Fibroblast of mammary gland (primary cell): ENCODE measurements at regions not wholly inside any gene's neighbourhood (a gene's known extent, or its start where the extent isn't known, plus 50 kb on each side); places are given as distances from the start of the nearest gene placed in this dataset.
"Not testable (repeated sequence)": the region's sequence is repeated elsewhere in the genome, so short reads cannot be mapped to it uniquely, and the experiment has no call there.

Experiments used
- DNase-seq: peaks from one replicate; pipeline ENCODE4 v3.0.0-alpha.2; 2010; ENCODE audit warnings: low read depth
- H3K4me3 ChIP-seq: 2 replicates; pipeline ENCODE4 v1.5.1; 2011; ENCODE audit warnings: low read depth, mild to moderate bottlenecking, low read length, moderate library complexity; ENCODE audit not compliant: control insufficient read depth
- CTCF ChIP-seq: conservative IDR thresholded peaks from 2 replicates; pipeline ENCODE4 v1.5.1; 2011; ENCODE audit warnings: low read depth, low read length, inconsistent platforms; ENCODE audit not compliant: control insufficient read depth, insufficient read depth

- H3K4me3 ChIP-seq = no peak overlapping the region
- no peak for TF ChIP-seq CTCF
- no peak for DNase-seq
Measured at GRCh38 chr12:31813305-31813704, 84.5 kb upstream of the AMN1 start.

GRCh38 chr12:31807773-31808097 lies 78.9 kb upstream of the AMN1 start:
- H3K4me3 ChIP-seq = no peak overlapping the region
- DNase-seq = no peak
- no peak for TF ChIP-seq CTCF

GRCh38 chr12:31807081-31807772 lies 78.4 kb upstream of the AMN1 start:
- H3K4me3 ChIP-seq, DNase-seq: not testable (repeated sequence)

- H3K4me3 ChIP-seq, DNase-seq: not testable (repeated sequence)
Measured at GRCh38 chr12:31805681-31806080, 76.9 kb upstream of the AMN1 start.

GRCh38 chr12:31804707-31805106 lies 75.9 kb upstream of the AMN1 start:
- not testable (repeated sequence) for DNase-seq, H3K4me3 ChIP-seq

- no peak for DNase-seq
- no peak overlapping the region for H3K4me3 ChIP-seq
- TF ChIP-seq CTCF = no peak
Measured at GRCh38 chr12:31804185-31804504, 75.3 kb upstream of the AMN1 start.

- no peak for DNase-seq
- TF ChIP-seq CTCF = no peak
- H3K4me3 ChIP-seq = no peak overlapping the region
Measured at GRCh38 chr12:31803306-31804184, 74.7 kb upstream of the AMN1 start.

- H3K4me3 ChIP-seq = no peak overlapping the region
- DNase-seq = no peak
- TF ChIP-seq CTCF = no peak
Measured at GRCh38 chr12:31801872-31802271, 73.1 kb upstream of the AMN1 start.
